NCI-H1105 (cell line): ENCODE measurements at regions not wholly inside any gene's neighbourhood (a gene's known extent, or its start where the extent isn't known, plus 50 kb on each side); places are given as distances from the start of the nearest gene placed in this dataset.
"Not testable (repeated sequence)": the region's sequence is repeated elsewhere in the genome, so short reads cannot be mapped to it uniquely, and the experiment has no call there.

Experiments
- DNase-seq: peaks from one replicate; lab custom pipeline; 2025; lab: John Stamatoyannopoulos, UW

DNA sequence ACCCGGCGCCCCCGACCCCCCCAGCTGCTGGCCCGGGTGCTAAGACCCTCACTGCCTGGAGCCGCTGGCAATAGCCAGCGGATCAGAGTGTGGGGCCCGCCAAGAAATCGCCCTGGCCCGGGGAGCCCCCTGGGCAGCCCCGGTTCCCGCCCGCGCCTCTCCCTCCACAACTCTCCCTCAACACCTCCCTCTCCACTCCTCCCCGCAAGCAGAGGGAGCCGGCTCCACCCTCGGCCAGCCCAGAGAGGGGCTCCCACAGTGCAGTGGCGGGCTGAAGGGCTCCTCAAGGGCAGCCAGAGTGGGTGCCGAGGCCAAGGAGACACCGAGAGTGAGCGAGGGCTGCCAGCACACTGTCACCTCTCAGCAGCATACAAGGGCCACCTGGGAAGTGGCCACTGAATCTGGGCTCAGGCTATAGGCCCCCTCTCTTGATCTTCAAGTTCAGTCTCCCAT, 385.5 kb downstream of the SEC14L1 start:
- DNase-seq, result no peak

DNA sequence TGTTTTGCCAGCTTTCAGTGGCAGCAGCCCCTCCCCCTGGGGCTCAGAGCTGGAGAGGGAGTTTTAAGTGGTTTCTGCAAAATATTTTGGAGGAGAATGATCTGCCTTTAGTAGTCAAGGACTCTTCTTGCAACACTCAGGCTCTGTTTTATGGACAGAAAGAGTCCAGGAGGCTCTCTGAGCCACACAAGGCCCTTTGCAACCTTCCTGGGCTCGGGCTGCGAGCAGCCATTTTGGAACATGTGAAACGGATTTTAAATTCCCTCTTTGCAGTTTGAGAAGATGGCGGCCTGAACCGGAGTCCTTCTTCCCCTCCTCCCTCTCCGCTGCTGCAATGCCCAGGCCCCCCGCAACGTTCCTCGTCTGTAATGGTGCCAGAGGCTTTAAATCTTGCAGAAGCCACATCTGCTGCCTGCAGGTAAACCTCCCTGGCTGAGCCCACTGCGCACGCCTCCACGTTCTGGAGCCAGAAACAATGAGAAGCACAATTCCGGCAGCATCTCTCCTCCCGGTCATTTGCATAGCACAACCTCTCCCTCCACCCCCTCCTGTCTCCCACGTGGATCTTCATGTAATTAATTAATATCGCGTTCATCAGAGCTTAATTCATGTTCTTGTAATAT, 386.1 kb downstream of the SEC14L1 start:
- no peak for DNase-seq

- DNase-seq, result no peak
These were observed 386.6 kb downstream of the SEC14L1 start for GRCh38 chr17:77527409-77527808.

DNA sequence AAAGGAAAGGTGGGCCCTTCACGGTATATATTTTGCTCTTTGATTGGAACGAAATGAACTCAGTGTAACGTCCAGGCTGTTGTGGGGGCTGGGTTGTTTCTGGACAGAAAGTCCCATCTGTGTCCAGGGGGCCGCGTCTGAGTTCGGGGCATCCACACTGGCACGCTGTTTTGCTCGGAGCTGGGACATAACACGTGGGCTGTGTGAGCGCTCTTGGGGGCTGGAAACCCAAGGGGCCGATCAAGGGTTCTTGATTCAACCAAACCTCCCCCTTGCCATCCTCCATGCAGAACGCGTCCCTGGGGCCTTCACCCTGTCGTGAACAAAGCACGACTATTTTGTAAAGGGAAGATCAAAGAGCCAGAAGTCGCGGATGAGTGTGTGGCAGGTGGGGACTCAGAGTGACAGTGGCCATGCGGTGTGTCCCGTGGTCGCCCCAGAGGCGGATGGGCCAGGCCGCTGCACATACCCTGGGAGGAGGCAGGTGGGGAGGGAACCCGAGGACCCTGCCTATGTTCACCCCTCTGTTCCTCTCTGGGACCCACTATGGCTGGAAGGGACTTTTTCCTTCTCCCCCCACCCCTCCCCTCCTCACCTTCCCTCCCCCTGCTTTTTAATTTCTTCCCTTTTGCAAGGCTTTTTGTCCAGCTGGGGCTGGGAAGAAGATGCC, 387.2 kb downstream of the SEC14L1 start:
- no peak for DNase-seq

DNA sequence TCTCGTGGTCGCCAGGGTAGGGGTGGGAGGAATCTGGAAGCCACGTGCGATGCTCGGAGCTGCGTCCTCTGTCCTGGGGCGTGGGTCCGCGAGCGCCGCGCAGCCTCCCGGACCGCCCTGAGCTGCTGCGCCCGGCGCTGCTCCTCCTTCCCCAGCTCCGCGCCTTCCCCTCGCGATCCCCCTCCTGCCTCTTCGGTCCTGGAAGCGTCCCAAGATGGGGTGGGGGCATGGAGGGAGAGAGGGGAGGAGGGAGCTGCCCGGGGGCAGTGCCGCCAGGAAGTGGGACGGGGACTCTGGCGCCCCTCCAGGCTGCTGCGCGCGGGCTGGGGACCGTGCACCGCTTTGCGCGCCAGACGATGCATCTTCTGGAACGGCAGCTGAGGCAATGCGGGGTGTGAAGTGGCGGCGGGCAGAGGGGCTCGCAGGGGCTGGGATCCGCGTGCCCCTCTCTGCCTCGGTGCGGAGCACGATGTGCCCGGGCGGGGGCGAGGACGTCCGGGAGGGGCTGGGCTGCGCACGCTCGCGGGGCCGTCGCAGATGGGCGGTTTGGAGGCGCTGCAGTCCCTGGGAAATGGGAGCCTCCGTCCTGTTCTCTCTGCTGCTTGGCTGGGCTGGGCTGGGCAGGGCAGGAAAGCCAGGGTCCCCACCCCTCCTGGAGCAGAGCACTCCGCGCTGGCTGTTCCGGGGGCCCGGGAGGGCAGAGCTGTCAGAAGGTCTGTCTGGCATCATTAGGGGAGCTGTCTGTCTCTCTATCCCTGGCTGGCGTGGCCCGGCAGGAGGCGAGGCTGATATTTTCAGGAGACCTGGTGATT, 388.0 kb downstream of the SEC14L1 start:
- peak; percentile 51 for DNase-seq

DNA sequence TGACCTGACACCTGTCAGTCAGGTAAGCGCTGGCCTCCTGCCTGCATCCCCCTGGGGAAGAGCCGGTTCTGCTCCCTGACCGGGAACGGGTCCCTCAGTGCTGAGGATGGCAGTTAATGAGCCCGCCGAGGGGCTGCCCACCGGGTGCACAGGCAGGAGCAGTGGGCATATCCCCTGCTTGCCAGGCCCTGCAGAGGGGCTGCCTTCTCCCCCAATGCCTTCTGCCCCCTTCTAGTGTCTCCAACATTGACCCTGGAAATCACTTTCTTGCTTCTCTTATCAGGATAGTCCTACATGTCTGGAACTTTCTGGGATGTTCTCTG, 388.5 kb downstream of the SEC14L1 start:
- DNase-seq, result no peak

GRCh38 chr17:77530591-77530990, 389.8 kb downstream of the SEC14L1 start:
- no peak for DNase-seq

- DNase-seq, result no peak
These were observed 390.2 kb downstream of the SEC14L1 start for GRCh38 chr17:77531002-77531401.

DNA sequence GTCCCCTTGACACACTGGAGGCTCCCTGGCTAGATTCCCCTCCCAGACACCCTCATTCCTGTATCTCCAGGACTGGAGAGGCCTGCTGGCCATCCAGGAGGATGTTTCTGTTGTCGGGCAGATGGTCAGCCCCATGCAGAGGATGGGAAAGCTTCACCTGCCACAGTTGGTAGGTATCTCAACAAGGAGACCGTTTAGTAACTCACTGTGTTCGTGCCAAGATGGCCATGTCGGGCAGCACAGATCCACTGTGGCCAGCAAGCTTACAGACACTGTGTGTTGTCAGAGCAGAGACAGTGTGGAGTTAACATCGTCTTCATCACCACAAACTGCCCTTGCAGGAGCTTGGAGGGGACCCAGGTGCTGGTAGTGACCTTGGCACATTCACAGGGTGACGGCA, 390.9 kb downstream of the SEC14L1 start:
- no peak for DNase-seq

DNA sequence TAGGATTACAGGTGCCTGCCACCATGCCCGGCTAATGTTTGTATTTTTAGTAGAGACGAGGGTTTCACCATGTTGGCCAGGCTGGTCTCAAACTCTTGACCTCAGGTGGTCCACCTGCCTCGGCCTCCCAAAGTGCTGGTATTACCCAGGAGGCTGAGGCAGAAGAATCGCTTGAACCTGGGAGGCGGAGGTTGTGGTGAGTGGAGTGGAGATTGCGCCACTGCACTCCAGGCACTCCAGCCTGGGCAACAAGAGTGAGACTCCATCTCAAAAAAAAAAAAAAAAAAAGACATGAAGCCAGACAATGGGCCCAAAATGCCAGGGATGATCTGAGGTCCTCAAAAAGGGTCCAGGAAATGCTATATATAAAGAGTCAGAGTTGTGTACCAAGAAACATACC, 392.9 kb downstream of the SEC14L1 start:
- DNase-seq, result not testable (repeated sequence)

DNA sequence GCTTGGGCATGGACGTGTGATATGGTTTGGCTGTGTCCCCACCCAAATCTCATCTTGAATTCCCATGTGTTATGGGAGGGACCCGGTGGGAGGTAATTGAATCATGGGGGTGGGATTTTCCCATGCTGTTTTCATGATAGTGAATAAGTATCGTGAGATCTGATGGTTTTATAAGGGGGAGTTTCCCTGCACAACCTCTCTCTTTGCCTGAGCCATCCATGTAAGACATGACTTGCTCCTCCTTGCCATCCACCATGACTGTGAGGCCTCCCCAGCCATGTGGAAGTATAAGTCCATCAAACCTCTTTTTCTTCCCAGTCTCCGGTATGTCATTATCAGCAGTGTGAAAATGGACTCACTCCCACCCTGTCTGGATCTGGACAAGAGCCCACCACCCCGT, 393.4 kb downstream of the SEC14L1 start:
- no peak for DNase-seq

- no peak for DNase-seq
These were observed 394.7 kb downstream of the SEC14L1 start for GRCh38 chr17:77535435-77535834.

- no peak for DNase-seq
These were observed 395.1 kb downstream of the SEC14L1 start for GRCh38 chr17:77535892-77536291.

GRCh38 chr17:77537566-77537965, 396.8 kb downstream of the SEC14L1 start:
- DNase-seq, result no peak

DNA sequence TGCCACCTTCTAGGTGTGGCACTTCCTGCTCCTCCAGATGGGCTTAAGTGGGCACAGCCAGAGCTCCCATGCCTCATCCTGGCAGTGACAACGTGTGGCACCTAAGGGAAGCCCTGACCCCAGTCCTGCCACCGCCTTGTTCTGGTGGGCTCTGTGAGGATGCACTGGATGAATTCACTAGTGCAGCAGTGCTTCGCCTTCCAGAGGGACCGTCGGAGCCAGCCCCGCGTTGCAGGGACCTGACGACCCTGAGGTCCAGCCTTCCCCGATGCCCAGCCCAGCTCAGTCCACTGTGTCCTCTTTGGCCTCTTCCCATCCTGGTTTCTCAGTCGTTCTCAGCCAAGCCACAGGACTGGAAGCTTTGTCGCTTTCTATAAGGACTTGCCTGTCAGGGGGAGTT, 399.8 kb downstream of the SEC14L1 start:
- DNase-seq, result no peak

DNA sequence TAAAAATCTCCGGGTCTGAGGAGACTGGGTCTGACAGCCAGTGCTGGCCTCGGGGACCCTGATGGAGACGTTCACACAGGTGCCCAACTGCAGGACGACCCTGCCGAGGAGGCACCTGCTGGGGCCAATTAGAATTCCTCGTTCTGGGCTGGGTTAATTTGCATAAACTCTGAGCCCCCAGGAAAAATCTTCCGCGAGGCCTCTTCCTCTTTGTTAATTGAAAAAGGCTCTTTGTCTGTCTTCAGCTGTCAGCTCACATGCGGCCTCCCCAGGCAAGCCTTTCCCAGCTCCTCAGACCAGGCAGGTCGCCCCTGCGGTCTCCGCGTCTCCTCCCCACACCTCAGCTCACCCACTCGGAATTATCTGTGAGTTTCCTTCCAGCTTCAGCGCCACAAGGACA, 400.2 kb downstream of the SEC14L1 start:
- DNase-seq, result no peak

DNA sequence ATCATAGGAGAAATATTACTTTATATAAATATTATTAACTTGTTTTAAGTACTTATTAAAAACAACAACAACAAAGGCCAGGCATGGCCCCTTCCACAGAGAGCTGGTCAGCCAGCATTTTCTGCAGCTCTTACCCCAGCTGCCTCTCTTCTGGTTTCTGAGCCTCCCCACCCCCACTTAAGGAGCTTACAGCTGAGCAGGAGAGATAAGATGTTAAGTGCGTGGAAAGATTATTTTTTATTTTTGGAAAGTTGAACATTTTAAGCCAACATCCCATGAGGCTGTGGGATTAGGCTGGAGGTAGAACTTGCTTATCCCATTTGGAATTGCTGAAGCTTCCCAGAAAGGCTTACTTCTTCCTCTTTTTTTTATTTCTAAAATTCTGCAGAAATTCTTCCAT, 401.2 kb downstream of the SEC14L1 start:
- DNase-seq, result no peak

DNA sequence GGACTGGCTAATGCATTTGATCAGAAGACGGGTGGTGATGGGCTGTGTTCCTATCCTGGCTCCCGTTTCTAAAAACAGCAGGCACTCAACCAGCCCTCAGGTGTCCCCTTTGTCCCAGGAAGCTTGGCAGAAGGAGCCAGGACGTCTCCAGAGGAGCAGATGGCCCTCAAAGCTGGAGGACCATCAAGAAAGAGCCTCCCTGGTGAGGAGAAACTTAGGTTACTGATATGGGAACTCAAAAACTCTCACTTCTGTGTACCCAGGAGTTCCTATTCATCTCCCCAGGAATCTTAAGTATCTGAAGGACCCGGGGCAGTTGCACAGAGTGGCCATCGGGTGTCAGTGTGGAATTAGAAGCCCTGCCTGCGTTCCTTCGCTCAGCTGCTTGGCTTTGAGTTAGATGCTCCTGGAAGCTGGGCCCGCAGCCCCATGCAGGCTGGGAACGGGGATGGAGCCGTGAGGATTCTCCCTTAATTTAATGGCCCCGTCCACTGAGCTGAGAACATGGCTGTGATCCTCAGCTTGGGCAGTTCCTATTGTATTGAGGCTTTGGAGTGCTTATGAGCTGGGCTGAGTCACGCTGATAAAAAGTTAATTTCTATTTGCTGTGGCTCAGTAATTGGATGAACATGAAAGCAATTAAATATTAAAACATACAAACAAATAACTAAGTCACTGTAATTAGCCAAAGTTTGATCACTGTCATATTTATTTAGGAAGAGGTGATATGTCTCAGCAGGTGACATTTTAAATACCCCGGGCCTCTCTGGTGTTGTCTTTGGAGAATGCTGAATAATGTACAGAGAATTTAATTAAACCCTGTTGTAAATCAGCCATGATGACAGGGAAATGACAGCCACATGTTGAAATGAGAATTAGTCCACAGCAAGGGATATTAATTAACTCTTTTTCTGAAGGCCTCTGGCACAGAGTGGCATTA, 402.1 kb downstream of the SEC14L1 start:
- peak; percentile 85 for DNase-seq

GRCh38 chr17:77543801-77544200, 403.0 kb downstream of the SEC14L1 start:
- no peak for DNase-seq

GRCh38 chr17:77544347-77545110, 403.8 kb downstream of the SEC14L1 start:
- no peak for DNase-seq

DNA sequence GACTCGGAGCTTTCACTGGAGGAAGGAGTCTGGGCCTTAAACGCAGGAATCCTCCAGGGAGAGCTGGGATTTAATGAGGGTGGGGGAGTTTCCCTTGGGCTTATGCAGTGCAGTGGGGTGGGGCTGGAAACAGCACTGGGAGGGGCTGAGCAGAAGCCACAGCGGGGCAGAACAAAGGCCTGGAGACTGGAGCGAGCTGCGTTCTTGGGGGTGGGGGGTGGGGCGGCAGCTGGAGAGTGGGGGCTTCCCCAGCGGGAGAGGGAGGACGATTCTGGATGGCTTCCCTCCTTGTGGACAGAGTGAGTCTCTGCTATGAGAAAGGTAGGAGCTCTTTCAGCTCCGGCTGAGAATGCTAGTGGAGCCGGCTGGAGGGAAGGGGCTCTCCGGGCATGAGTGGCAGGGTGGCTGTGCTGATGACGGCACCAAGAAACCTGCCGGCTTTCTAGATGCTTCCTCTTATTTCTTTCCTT, 406.0 kb downstream of the SEC14L1 start:
- DNase-seq, result no peak
